CD14-positive monocyte (primary cell): ENCODE measurements at regions not wholly inside any gene's neighbourhood (a gene's known extent, or its start where the extent isn't known, plus 50 kb on each side); places are given as distances from the start of the nearest gene placed in this dataset.
A peak's percentile ranks its signal among the peaks of the same experiment; 100 is the strongest.

Experiments
- DNase-seq, 3 donors: peaks; one replicate each; pipeline ENCODE4 v3.0.0-alpha.2; 2011 to 2022
- H2AFZ ChIP-seq: 2 replicates; pipeline ENCODE4 v1.6.0; 2012; ENCODE audit warnings: mild to moderate bottlenecking, low read depth, low read length, inconsistent platforms; ENCODE audit not compliant: insufficient read depth, poor library complexity, severe bottlenecking
- H3K27ac ChIP-seq, 2 donors: 1 replicate in 1 of 2; 2 replicates in 1 of 2; pipeline ENCODE4 v1.5.1; 2012 to 2013; ENCODE audit warnings: low read length in 2 of 2, control low read depth in 1 of 2, inconsistent platforms in 1 of 2, low read depth in 1 of 2, mild to moderate bottlenecking in 1 of 2
- H3K27me3 ChIP-seq, 2 donors: one replicate each; pipeline versions ENCODE4 v1.6.0 to v1.6.1; 2011 to 2013; ENCODE audit warnings: low read length in 2 of 2; ENCODE audit not compliant: control insufficient read depth in 2 of 2, insufficient read depth in 2 of 2
- H3K36me3 ChIP-seq, 2 donors: replicated peaks in 1 of 2; 1 replicate in 1 of 2; 2 replicates in 1 of 2; pipeline versions ENCODE4 v1.5.1 to v1.6.1; 2012 to 2013; ENCODE audit warnings: low read length in 2 of 2, control low read depth in 1 of 2, inconsistent platforms in 1 of 2, mild to moderate bottlenecking in 1 of 2; ENCODE audit not compliant: insufficient read depth in 2 of 2, control insufficient read depth in 1 of 2
- H3K4me1 ChIP-seq, 2 donors: 1 replicate in 1 of 2; 2 replicates in 1 of 2; pipeline versions ENCODE4 v1.5.1 to v1.6.1; 2012 to 2013; ENCODE audit warnings: low read length in 2 of 2, control low read depth in 1 of 2, inconsistent platforms in 1 of 2, mild to moderate bottlenecking in 1 of 2, moderate library complexity in 1 of 2; ENCODE audit not compliant: insufficient read depth in 2 of 2, control insufficient read depth in 1 of 2
- H3K4me2 ChIP-seq: replicated peaks from 2 replicates; pipeline ENCODE3; 2012; ENCODE audit warnings: low read length, moderate library complexity, mild to moderate bottlenecking; ENCODE audit not compliant: poor library complexity, severe bottlenecking; ENCODE audit errors: extremely low read depth
- H3K4me3 ChIP-seq, 3 experiments: fragments of 200-600 bp in 1 of 3; sonication (generic) in 1 of 3; replicated peaks in 1 of 3; 1 replicate in 2 of 3; 2 replicates in 1 of 3; pipeline ENCODE4 v1.5.1; 2011 to 2013; ENCODE audit warnings: low read length in 3 of 3, mild to moderate bottlenecking in 3 of 3, control low read depth in 2 of 3, low read depth in 2 of 3, inconsistent platforms in 1 of 3, moderate library complexity in 1 of 3
- H3K79me2 ChIP-seq: 2 replicates; pipeline ENCODE4 v1.6.0; 2012; ENCODE audit warnings: mild to moderate bottlenecking, control low read depth, inconsistent platforms, low read length, moderate library complexity; ENCODE audit not compliant: insufficient read depth
- H3K9ac ChIP-seq: 2 replicates; pipeline ENCODE4 v1.6.0; 2017; ENCODE audit warnings: low read length, mild to moderate bottlenecking; ENCODE audit not compliant: insufficient read depth, poor library complexity, severe bottlenecking
- H3K9me3 ChIP-seq, 2 donors: replicated peaks in 1 of 2; 1 replicate in 1 of 2; 2 replicates in 1 of 2; pipeline versions ENCODE4 v1.5.1 to v1.6.1; 2012 to 2013; ENCODE audit warnings: low read length in 2 of 2, control low read depth in 1 of 2; ENCODE audit not compliant: control insufficient read depth in 1 of 2, insufficient read depth in 1 of 2
- H4K20me1 ChIP-seq: 2 replicates; pipeline ENCODE4 v1.6.0; 2012; ENCODE audit warnings: mild to moderate bottlenecking, low read length, control low read depth, moderate library complexity; ENCODE audit not compliant: insufficient read depth
- H3K27ac Mint-ChIP-seq, 7 donors: one replicate each; pipeline ENCODE4 v1.8.0; 2020; ENCODE audit warnings: mild to moderate bottlenecking in 7 of 7, mixed read lengths in 7 of 7, moderate library complexity in 6 of 7, inconsistent platforms in 2 of 7
- H3K27me3 Mint-ChIP-seq, 3 donors: one replicate each; pipeline ENCODE4 v1.8.0; 2021 to 2022; ENCODE audit warnings: low read depth in 3 of 3, mild to moderate bottlenecking in 3 of 3, mixed read lengths in 3 of 3, moderate library complexity in 3 of 3, inconsistent platforms in 1 of 3
- H3K36me3 Mint-ChIP-seq, 2 donors: one replicate each; pipeline ENCODE4 v1.8.0; 2020; ENCODE audit warnings: mixed read lengths in 2 of 2, inconsistent platforms in 1 of 2, mild to moderate bottlenecking in 1 of 2
- H3K4me1 Mint-ChIP-seq: one replicate; pipeline ENCODE4 v1.8.0; 2020; ENCODE audit warnings: mild to moderate bottlenecking, mixed read lengths
- H3K4me3 Mint-ChIP-seq, 2 donors: one replicate each; pipeline ENCODE4 v1.8.0; 2020; ENCODE audit warnings: mild to moderate bottlenecking in 2 of 2, mixed read lengths in 2 of 2, moderate library complexity in 1 of 2
- H3K9me3 Mint-ChIP-seq, 7 donors: one replicate each; pipeline ENCODE4 v1.8.0; 2020 to 2022; ENCODE audit warnings: mixed read lengths in 7 of 7, mild to moderate bottlenecking in 6 of 7, moderate library complexity in 6 of 7, inconsistent platforms in 2 of 7
- CTCF ChIP-seq: fragments of 200-600 bp; IDR thresholded peaks from one replicate; pipeline ENCODE4 v1.8.0; 2022; ENCODE audit warnings: antibody characterized with exemption, mild to moderate bottlenecking
- WGBS: methylation state at CpG from one replicate; pipeline ENCODE4 v1.1.5; 2013; ENCODE audit warnings: missing lambda C conversion rate; ENCODE audit not compliant: insufficient coverage; 5-methylcytosine and 5-hydroxymethylcytosine counted together
- intact Hi-C, 2 donors: fragments of 100-400 bp; cut with micrococcal nuclease; formaldehyde crosslinking; loops; one replicate each; pipeline versions ENCODE4 v1.15.0 to v1.15.1; 2023

GRCh38 chr10:3719024-3719843, 65.8 kb downstream of the KLF6 start:
- no peak overlapping the region for H3K4me2 ChIP-seq
- intact Hi-C loops = no loop called here
- Mint-ChIP-seq H3K27ac (peak overlapping the region; percentile 94 to 99 (median 99)), H3K9me3 (peaks cover 0 to 5% (median 2%) of the 10 kb centered on the region in 7 donors), H3K4me3 (no peak overlapping the region), H3K36me3 (peaks cover 0 to 4% of the 10 kb centered on the region in 2 donors), H3K4me1 (peaks cover 78% of the 10 kb centered on the region), H3K27me3 (peaks cover 0 to 2% (median 0%) of the 10 kb centered on the region in 3 donors)
- H3K36me3 ChIP-seq = no peaks in the 10 kb centered on the region
- TF ChIP-seq CTCF = no peak
- H3K9ac ChIP-seq = no peak overlapping the region
- peaks cover 59 to 67% of the 10 kb centered on the region in 2 donors for H3K4me1 ChIP-seq
- DNase-seq = no peak
- no peak overlapping the region for H3K4me3 ChIP-seq
- no peaks in the 10 kb centered on the region for H3K9me3 ChIP-seq
- peak overlapping the region; percentile 27 for H2AFZ ChIP-seq
- H4K20me1 ChIP-seq = no peaks in the 10 kb centered on the region
- H3K27ac ChIP-seq = peak overlapping the region; percentile 85 to 92
- no peaks in the 10 kb centered on the region for H3K79me2 ChIP-seq
- no peaks in the 10 kb centered on the region for H3K27me3 ChIP-seq
- WGBS = 92% methylated on average over 17 of the region's 17 CpGs

- Mint-ChIP-seq H3K4me3 (no peak overlapping the region), H3K9me3 (peaks cover 0 to 12% (median 7%) of the 10 kb centered on the region in 7 donors), H3K27me3 (peaks cover 0 to 2% (median 0%) of the 10 kb centered on the region in 3 donors), H3K4me1 (peaks cover 62% of the 10 kb centered on the region), H3K36me3 (peaks cover 2 to 5% of the 10 kb centered on the region in 2 donors), H3K27ac (peak overlapping the region in 3 of 7 donors; percentile 2 to 93 (median 77))
- 95% methylated on average over 9 of the region's 9 CpGs for WGBS
- Histone ChIP-seq H3K4me1 (peaks cover 45 to 57% of the 10 kb centered on the region in 2 donors), H3K36me3 (no peaks in the 10 kb centered on the region), H3K4me2 (no peak overlapping the region), H3K9me3 (no peaks in the 10 kb centered on the region), H4K20me1 (no peaks in the 10 kb centered on the region), H3K9ac (no peak overlapping the region), H3K79me2 (no peaks in the 10 kb centered on the region), H3K27ac (peak overlapping the region in 1 of 2 donors; percentile 76), H3K27me3 (no peaks in the 10 kb centered on the region), H2AFZ (no peak overlapping the region), H3K4me3 (no peak overlapping the region)
- no peak for DNase-seq
- intact Hi-C loops = no loop called here
- no peak for TF ChIP-seq CTCF
Measured at GRCh38 chr10:3716093-3716492, 68.9 kb downstream of the KLF6 start.
